Keratinocyte (primary cell): ENCODE measurements at regions not wholly inside any gene's neighbourhood (a gene's known extent, or its start where the extent isn't known, plus 50 kb on each side); places are given as distances from the start of the nearest gene placed in this dataset.

Source experiments
- DNase-seq: peaks from one replicate; pipeline ENCODE4 v3.0.0-alpha.2; 2011; ENCODE audit warnings: low read depth, missing footprints, low spot score
- FAIRE-seq: peaks from 2 replicates; lab custom pipeline; 2011; peaks lifted over from hg19 to GRCh38; lab: Jason Lieb, UNC
- H2AFZ ChIP-seq: 2 replicates; pipeline ENCODE4 v1.6.0; 2012; ENCODE audit warnings: low read length, control low read depth, inconsistent platforms; ENCODE audit not compliant: control insufficient read depth
- H3K27ac ChIP-seq: 2 replicates; pipeline ENCODE4 v1.5.1; 2011; ENCODE audit warnings: low read length; ENCODE audit not compliant: control insufficient read depth, insufficient read depth
- H3K27me3 ChIP-seq: 3 replicates; pipeline ENCODE4 v1.6.0; 2011; ENCODE audit warnings: low read length; ENCODE audit not compliant: control insufficient read depth, insufficient read depth; ENCODE audit errors: extremely low read depth
- H3K36me3 ChIP-seq, 2 experiments: 2 replicates in 1 of 2; 3 replicates in 1 of 2; pipeline ENCODE4 v1.5.1; 2011; ENCODE audit warnings: low read length in 2 of 2, mild to moderate bottlenecking in 1 of 2; ENCODE audit not compliant: control insufficient read depth in 2 of 2, insufficient read depth in 2 of 2; ENCODE audit errors: extremely low read depth in 1 of 2
- H3K4me1 ChIP-seq: 3 replicates; pipeline ENCODE4 v1.5.1; 2011; ENCODE audit warnings: low read length; ENCODE audit not compliant: control insufficient read depth, insufficient read depth; ENCODE audit errors: extremely low read depth
- H3K4me2 ChIP-seq: 3 replicates; pipeline ENCODE4 v1.6.0; 2011; ENCODE audit warnings: low read depth, low read length; ENCODE audit not compliant: control insufficient read depth, insufficient read depth; ENCODE audit errors: extremely low read depth
- H3K4me3 ChIP-seq, 3 experiments: fragments of 200-600 bp in 1 of 3; sonication (generic) in 1 of 3; 2 replicates in 2 of 3; 3 replicates in 1 of 3; pipeline ENCODE4 v1.5.1; 2011 to 2016; ENCODE audit warnings: low read length in 3 of 3, mild to moderate bottlenecking in 3 of 3, control low read depth in 2 of 3, inconsistent platforms in 1 of 3, low read depth in 1 of 3, mixed read lengths in 1 of 3, mixed run types in 1 of 3, moderate library complexity in 1 of 3; ENCODE audit not compliant: control insufficient read depth in 2 of 3, insufficient read depth in 2 of 3; ENCODE audit errors: extremely low read depth in 1 of 3
- H3K79me2 ChIP-seq: 2 replicates; pipeline ENCODE4 v1.6.0; 2012; ENCODE audit warnings: low read length; ENCODE audit not compliant: control insufficient read depth, insufficient read depth
- H3K9ac ChIP-seq: 3 replicates; pipeline ENCODE4 v1.6.0; 2011; ENCODE audit warnings: low read length; ENCODE audit not compliant: control insufficient read depth, insufficient read depth; ENCODE audit errors: extremely low read depth
- H3K9me1 ChIP-seq: 3 replicates; pipeline ENCODE4 v1.6.0; 2011; ENCODE audit warnings: low read length; ENCODE audit not compliant: control insufficient read depth, insufficient read depth; ENCODE audit errors: extremely low read depth
- H3K9me3 ChIP-seq: 2 replicates; pipeline ENCODE4 v1.5.1; 2012; ENCODE audit warnings: low read depth, low read length; ENCODE audit not compliant: control insufficient read depth
- H4K20me1 ChIP-seq: 3 replicates; pipeline ENCODE4 v1.6.0; 2011; ENCODE audit warnings: low read length; ENCODE audit not compliant: control insufficient read depth, insufficient read depth; ENCODE audit errors: extremely low read depth
- CTCF ChIP-seq, 3 experiments: IDR thresholded peaks in 1 of 3; conservative IDR thresholded peaks in 1 of 3; optimal IDR thresholded peaks in 1 of 3; 2 replicates in 2 of 3; 3 replicates in 1 of 3; pipeline versions ENCODE3 to v1.5.1; 2011; ENCODE audit warnings: low read length in 3 of 3, mild to moderate bottlenecking in 3 of 3, moderate library complexity in 2 of 3, control low read depth in 1 of 3, inconsistent platforms in 1 of 3; ENCODE audit not compliant: insufficient read depth in 2 of 3; ENCODE audit errors: extremely low read depth in 1 of 3
- EZH2 ChIP-seq: IDR thresholded peaks from one replicate; pipeline ENCODE4 v1.6.1; 2012; ENCODE audit warnings: inconsistent platforms, mild to moderate bottlenecking, low read length, moderate library complexity
- dilution Hi-C: fragments of 300-500 bp; cut with MboI; formaldehyde crosslinking; loops from one replicate; pipeline ENCODE4 v1.7.0; 2020; ENCODE audit warnings: low sequenced_read_pairs; ENCODE audit not compliant: extremely low pct_ligation_motif_present

GRCh38 chr2:133919285-133919684, 334.6 kb upstream of the MGAT5 start:
- no peak overlapping the region for H3K9ac ChIP-seq
- no peaks in the 10 kb centered on the region for H3K36me3 ChIP-seq
- no peaks in the 10 kb centered on the region for H4K20me1 ChIP-seq
- no peak overlapping the region for H2AFZ ChIP-seq
- H3K9me3 ChIP-seq: no peaks in the 10 kb centered on the region
- TF ChIP-seq CTCF (optimal IDR thresholded peaks at IDR 0.05 in 1 of 3, IDR thresholded peaks at IDR 0.05 in 1 of 3, conservative IDR thresholded peaks at IDR 0.05 in 1 of 3; ENCODE audit: extremely low read depth in 1 of 3, insufficient read depth in 2 of 3, low read length in 3 of 3): no peak
- no peak for TF ChIP-seq EZH2
- no peak overlapping the region for H3K4me3 ChIP-seq
- dilution Hi-C loops: no loop called here
- H3K27ac ChIP-seq: no peak overlapping the region
- H3K9me1 ChIP-seq: no peaks in the 10 kb centered on the region
- FAIRE-seq (no peak), DNase-seq (no peak)
- no peak overlapping the region for H3K4me2 ChIP-seq
- no peaks in the 10 kb centered on the region for H3K27me3 ChIP-seq
- no peaks in the 10 kb centered on the region for H3K79me2 ChIP-seq
- H3K4me1 ChIP-seq: no peaks in the 10 kb centered on the region

GRCh38 chr2:133927894-133928293, 326.0 kb upstream of the MGAT5 start:
- no peak for FAIRE-seq
- no peak overlapping the region for H2AFZ ChIP-seq
- H3K9ac ChIP-seq: no peak overlapping the region
- no peaks in the 10 kb centered on the region for H3K9me1 ChIP-seq
- H4K20me1 ChIP-seq: no peaks in the 10 kb centered on the region
- H3K79me2 ChIP-seq: no peaks in the 10 kb centered on the region
- DNase-seq: no peak
- no peaks in the 10 kb centered on the region for H3K9me3 ChIP-seq
- H3K27me3 ChIP-seq: no peaks in the 10 kb centered on the region
- H3K4me2 ChIP-seq: no peak overlapping the region
- H3K27ac ChIP-seq: no peak overlapping the region
- no peak for TF ChIP-seq EZH2
- no peak for TF ChIP-seq CTCF (optimal IDR thresholded peaks at IDR 0.05 in 1 of 3, IDR thresholded peaks at IDR 0.05 in 1 of 3, conservative IDR thresholded peaks at IDR 0.05 in 1 of 3; ENCODE audit: extremely low read depth in 1 of 3, insufficient read depth in 2 of 3, low read length in 3 of 3)
- dilution Hi-C loops: no loop called here
- no peaks in the 10 kb centered on the region for H3K4me1 ChIP-seq
- no peak overlapping the region for H3K4me3 ChIP-seq
- H3K36me3 ChIP-seq: no peaks in the 10 kb centered on the region
